OCI-LY1 (cell line): ENCODE measurements at regions not wholly inside any gene's neighbourhood (a gene's known extent, or its start where the extent isn't known, plus 50 kb on each side); places are given as distances from the start of the nearest gene placed in this dataset.

Experiments
- H2AFZ ChIP-seq: fragments of 200-600 bp; sonication (generic), shearing (Covaris generic); 2 replicates; pipeline ENCODE4 v1.6.0; 2014; ENCODE audit warnings: antibody characterized with exemption, mild to moderate bottlenecking, low read length
- H3F3A ChIP-seq: fragments of 200-600 bp; sonication (generic), shearing (Covaris generic); 2 replicates; pipeline ENCODE4 v1.6.0; 2014; ENCODE audit warnings: mild to moderate bottlenecking, antibody characterized with exemption, low read length, moderate library complexity; ENCODE audit not compliant: insufficient read depth
- H3K27ac ChIP-seq: fragments of 200-600 bp; sonication (generic); 2 replicates; pipeline ENCODE4 v1.5.1; 2014; ENCODE audit warnings: low read length, mixed run types, mild to moderate bottlenecking, low read depth; ENCODE audit not compliant: poor library complexity, severe bottlenecking
- H3K27me3 ChIP-seq: fragments of 200-600 bp; sonication (generic); 2 replicates; pipeline ENCODE4 v1.6.0; 2014; ENCODE audit warnings: antibody characterized with exemption, mild to moderate bottlenecking, low read length, moderate library complexity; ENCODE audit not compliant: insufficient read depth
- H3K36me3 ChIP-seq: fragments of 200-600 bp; sonication (generic); 2 replicates; pipeline ENCODE4 v1.6.1; 2014; ENCODE audit warnings: mild to moderate bottlenecking, antibody characterized with exemption, low read length, moderate library complexity, mixed read lengths; ENCODE audit not compliant: insufficient read depth
- H3K4me1 ChIP-seq: fragments of 200-600 bp; sonication (generic); 2 replicates; pipeline ENCODE4 v1.5.1; 2014; ENCODE audit warnings: mild to moderate bottlenecking, low read length, moderate library complexity; ENCODE audit not compliant: insufficient read depth, severe bottlenecking
- H3K4me2 ChIP-seq: fragments of 200-600 bp; sonication (generic), shearing (Covaris generic); 2 replicates; pipeline ENCODE4 v1.6.1; 2014; ENCODE audit warnings: low read length
- H3K4me3 ChIP-seq: fragments of 200-600 bp; sonication (generic); 2 replicates; pipeline ENCODE4 v1.5.1; 2014; ENCODE audit warnings: low read length, low read depth, mild to moderate bottlenecking, mixed read lengths; ENCODE audit not compliant: poor library complexity, severe bottlenecking
- H3K79me2 ChIP-seq: fragments of 200-600 bp; shearing (Covaris generic); 2 replicates; pipeline ENCODE4 v1.6.1; 2016; ENCODE audit warnings: mixed run types, low read length, mixed read lengths; ENCODE audit not compliant: insufficient read depth
- H3K9ac ChIP-seq: fragments of 200-600 bp; sonication (generic), shearing (Covaris generic); 2 replicates; pipeline ENCODE4 v1.6.1; 2014; ENCODE audit warnings: mild to moderate bottlenecking, low read length, mixed read lengths
- H3K9me2 ChIP-seq: fragments of 200-600 bp; sonication (generic), shearing (Covaris generic); 2 replicates; pipeline ENCODE4 v1.6.1; 2014; ENCODE audit warnings: low read depth, mild to moderate bottlenecking, low read length, mixed read lengths
- H3K9me3 ChIP-seq: fragments of 200-600 bp; shearing (Covaris generic); 2 replicates; pipeline ENCODE4 v1.6.1; 2014; ENCODE audit warnings: low read length, mixed read lengths
- H4K20me1 ChIP-seq: fragments of 200-600 bp; sonication (generic), shearing (Covaris generic); 2 replicates; pipeline ENCODE4 v1.6.0; 2016; ENCODE audit warnings: mild to moderate bottlenecking, low read length; ENCODE audit not compliant: insufficient read depth
- EZH2 ChIP-seq: fragments of 200-600 bp; sonication (generic), shearing (Covaris generic); IDR thresholded peaks from 2 replicates; pipeline ENCODE4 v1.8.0; 2017; ENCODE audit warnings: borderline replicate concordance, mixed run types, mild to moderate bottlenecking, antibody characterized with exemption, low read length, moderate library complexity, mixed read lengths
- TF ChIP-seq, protein P1 (sequence below): fragments of 200-600 bp; sonication (generic), shearing (Covaris generic); IDR thresholded peaks from 2 replicates; pipeline ENCODE4 v1.5.1; 2017; ENCODE audit warnings: mild to moderate bottlenecking, antibody characterized with exemption, low read length, moderate library complexity, mixed read lengths

DNA sequence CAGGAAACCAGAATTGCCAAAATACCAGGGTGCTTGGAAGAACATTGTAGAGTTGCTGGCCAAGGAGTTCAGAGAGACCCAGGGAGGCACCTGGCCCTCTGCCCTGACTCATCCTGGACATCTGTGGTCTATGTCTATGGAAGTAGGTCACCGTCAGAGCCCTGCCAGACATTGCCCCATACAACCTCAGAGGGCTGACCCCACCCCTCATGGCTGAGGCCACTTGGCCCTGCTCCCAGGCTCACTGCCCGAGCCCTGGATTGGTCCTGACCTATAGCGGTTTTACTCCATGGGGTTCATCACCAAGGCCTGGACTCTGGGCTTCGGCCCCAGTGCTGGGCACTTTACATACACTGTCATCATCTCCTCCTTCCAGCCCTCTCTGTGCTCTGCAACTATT, 233.1 kb downstream of the PTPRU start:
- H3K4me3 ChIP-seq: no peak overlapping the region
- no peak overlapping the region for H3K27ac ChIP-seq
- no peaks in the 10 kb centered on the region for H3K4me1 ChIP-seq
- no peaks in the 10 kb centered on the region for H3K36me3 ChIP-seq
- no peaks in the 10 kb centered on the region for H3K9me3 ChIP-seq
- no peaks in the 10 kb centered on the region for H4K20me1 ChIP-seq
- no peak overlapping the region for H3K4me2 ChIP-seq
- H3K79me2 ChIP-seq: no peaks in the 10 kb centered on the region
- H2AFZ ChIP-seq: no peak overlapping the region
- TF ChIP-seq, protein P1, sequence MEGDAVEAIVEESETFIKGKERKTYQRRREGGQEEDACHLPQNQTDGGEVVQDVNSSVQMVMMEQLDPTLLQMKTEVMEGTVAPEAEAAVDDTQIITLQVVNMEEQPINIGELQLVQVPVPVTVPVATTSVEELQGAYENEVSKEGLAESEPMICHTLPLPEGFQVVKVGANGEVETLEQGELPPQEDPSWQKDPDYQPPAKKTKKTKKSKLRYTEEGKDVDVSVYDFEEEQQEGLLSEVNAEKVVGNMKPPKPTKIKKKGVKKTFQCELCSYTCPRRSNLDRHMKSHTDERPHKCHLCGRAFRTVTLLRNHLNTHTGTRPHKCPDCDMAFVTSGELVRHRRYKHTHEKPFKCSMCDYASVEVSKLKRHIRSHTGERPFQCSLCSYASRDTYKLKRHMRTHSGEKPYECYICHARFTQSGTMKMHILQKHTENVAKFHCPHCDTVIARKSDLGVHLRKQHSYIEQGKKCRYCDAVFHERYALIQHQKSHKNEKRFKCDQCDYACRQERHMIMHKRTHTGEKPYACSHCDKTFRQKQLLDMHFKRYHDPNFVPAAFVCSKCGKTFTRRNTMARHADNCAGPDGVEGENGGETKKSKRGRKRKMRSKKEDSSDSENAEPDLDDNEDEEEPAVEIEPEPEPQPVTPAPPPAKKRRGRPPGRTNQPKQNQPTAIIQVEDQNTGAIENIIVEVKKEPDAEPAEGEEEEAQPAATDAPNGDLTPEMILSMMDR: no peak
- no peak for TF ChIP-seq EZH2
- no peaks in the 10 kb centered on the region for H3K27me3 ChIP-seq
- no peaks in the 10 kb centered on the region for H3K9me2 ChIP-seq
- H3F3A ChIP-seq: no peaks in the 10 kb centered on the region
- H3K9ac ChIP-seq: no peak overlapping the region

DNA sequence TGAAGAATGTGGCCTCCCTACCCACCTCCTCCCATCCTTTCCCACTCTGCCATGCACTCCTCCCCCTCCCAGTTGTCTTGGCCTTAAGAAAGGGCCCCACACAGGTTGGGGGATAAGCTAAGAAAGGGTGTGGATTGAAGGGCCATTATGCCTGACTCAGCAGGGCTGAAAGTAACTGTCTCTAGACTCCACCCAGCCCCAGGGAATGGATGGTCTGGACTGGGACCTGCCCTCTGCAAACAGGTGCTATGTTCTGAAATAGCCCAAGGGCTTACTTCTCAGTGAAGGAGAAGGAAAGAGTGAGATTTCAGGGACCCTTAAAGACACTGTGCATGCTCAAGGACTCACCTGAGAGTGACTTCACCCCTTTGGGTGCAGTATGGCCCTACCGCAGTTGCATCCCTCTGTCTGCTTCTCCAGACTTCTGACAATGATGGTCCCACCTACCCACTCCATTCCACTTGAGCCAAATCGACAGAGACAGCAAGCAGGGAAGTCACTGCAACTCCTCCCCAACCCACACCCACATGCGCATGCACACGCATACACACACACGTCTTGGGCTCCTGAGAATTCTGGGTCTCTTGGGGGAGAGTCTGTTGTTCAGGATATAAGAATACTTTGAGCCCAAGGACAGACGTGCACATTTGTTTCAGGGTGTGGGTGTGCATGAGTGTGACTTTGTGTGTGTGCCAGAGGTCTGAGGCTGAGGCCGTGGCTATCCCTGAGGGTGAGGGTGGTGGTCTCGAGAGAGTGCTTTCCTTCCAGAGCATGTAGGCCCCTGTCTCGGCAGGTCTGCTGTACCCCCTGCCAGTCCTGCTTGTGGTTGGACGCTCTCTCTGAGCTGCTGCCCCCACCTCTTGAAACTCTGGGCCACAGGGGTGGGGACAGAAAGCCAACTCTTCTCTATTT, 231.9 kb downstream of the PTPRU start:
- H3K9me3 ChIP-seq: no peaks in the 10 kb centered on the region
- H3K4me1 ChIP-seq: no peaks in the 10 kb centered on the region
- H3K36me3 ChIP-seq: no peaks in the 10 kb centered on the region
- H4K20me1 ChIP-seq: no peaks in the 10 kb centered on the region
- TF ChIP-seq EZH2: no peak
- TF ChIP-seq, protein P1: no peak
- no peaks in the 10 kb centered on the region for H3K27me3 ChIP-seq
- H3F3A ChIP-seq: no peaks in the 10 kb centered on the region
- H3K9ac ChIP-seq: no peak overlapping the region
- H3K9me2 ChIP-seq: no peaks in the 10 kb centered on the region
- H3K27ac ChIP-seq: no peak overlapping the region
- H3K4me3 ChIP-seq: no peak overlapping the region
- no peaks in the 10 kb centered on the region for H3K79me2 ChIP-seq
- H2AFZ ChIP-seq: no peak overlapping the region
- no peak overlapping the region for H3K4me2 ChIP-seq

DNA sequence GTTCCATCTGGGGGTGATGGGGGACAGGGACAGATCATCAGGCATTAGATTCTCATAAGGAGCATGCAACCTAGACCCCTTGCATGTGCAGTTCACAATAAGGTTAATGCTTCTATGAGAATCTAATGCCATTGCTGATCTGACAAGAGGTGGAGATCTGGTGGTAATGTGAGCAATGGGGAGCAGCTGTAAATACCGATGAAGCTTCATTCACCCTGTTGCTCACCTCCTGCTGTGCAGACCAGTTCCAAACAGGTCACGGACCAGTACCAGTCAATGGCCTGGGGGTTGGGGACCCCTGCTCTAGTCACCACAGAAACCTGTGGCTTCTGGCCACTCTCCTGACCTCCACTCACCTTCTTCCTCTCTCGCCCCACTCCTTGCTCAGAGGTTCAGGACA, 229.9 kb downstream of the PTPRU start:
- Histone ChIP-seq H2AFZ (no peak overlapping the region), H3K4me1 (no peaks in the 10 kb centered on the region), H3K4me2 (no peak overlapping the region), H3K27me3 (no peaks in the 10 kb centered on the region), H3K36me3 (no peaks in the 10 kb centered on the region), H3K9ac (no peak overlapping the region), H3K4me3 (no peak overlapping the region), H3K9me3 (no peaks in the 10 kb centered on the region), H3K27ac (no peak overlapping the region), H4K20me1 (no peaks in the 10 kb centered on the region), H3F3A (no peaks in the 10 kb centered on the region), H3K9me2 (no peaks in the 10 kb centered on the region), H3K79me2 (no peaks in the 10 kb centered on the region)
- TF ChIP-seq, protein P1: no peak
- no peak for TF ChIP-seq EZH2
